HEK293 (cell line): ENCODE measurements at regions not wholly inside any gene's neighbourhood (a gene's known extent, or its start where the extent isn't known, plus 50 kb on each side); places are given as distances from the start of the nearest gene placed in this dataset.

Source experiments
- CTCF ChIP-seq: fragments of 450-650 bp; formaldehyde crosslinking; IDR thresholded peaks from 2 replicates; pipeline ENCODE4 v1.5.1; 2016; ENCODE audit warnings: missing biosample characterization, missing genetic modification characterization
- RBAK ChIP-seq: fragments of 450-650 bp; formaldehyde crosslinking; IDR thresholded peaks from 2 replicates; pipeline ENCODE4 v1.5.1; 2016; ENCODE audit warnings: missing biosample characterization, missing genetic modification characterization
- TRIM28 ChIP-seq: IDR thresholded peaks from 2 replicates; pipeline ENCODE4 v1.6.1; 2011; ENCODE audit warnings: low read length, control low read depth, borderline replicate concordance
- WT1 ChIP-seq: fragments of 450-650 bp; formaldehyde crosslinking; IDR thresholded peaks from 2 replicates; pipeline ENCODE4 v1.5.1; 2016; ENCODE audit warnings: missing biosample characterization, missing genetic modification characterization
- ZNF2 ChIP-seq: fragments of 450-650 bp; formaldehyde crosslinking; IDR thresholded peaks from 2 replicates; pipeline ENCODE4 v1.5.1; 2016; ENCODE audit warnings: missing biosample characterization, missing genetic modification characterization

DNA sequence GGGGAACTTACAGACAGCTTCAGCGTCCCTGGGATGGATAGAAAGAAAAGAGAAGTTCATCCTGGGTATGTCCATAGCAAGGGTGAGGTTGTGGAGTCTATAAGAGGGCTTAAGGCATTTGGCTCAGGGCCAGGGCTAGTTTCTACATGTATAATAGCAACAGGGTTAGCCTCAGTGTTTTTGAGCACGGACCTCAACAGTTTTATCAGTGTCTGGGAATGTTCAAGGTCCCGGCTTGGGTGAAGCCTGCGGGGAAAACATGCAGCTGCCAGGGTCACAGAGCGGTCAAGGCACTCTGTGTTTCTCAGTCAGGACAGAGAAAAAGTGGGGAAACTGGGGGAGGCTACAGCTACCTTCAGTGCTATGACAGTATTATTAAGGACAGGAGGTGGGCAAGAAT is 427.7 kb upstream of the HS6ST1 start:
- TF ChIP-seq ZNF2 (tag by site-specific recombination) (no peak), TRIM28 (no peak), WT1 (tag by site-specific recombination) (no peak), RBAK (tag by site-specific recombination) (no peak), CTCF (tag by site-specific recombination) (no peak)
